ENCODE measurements at regions not wholly inside any gene's neighbourhood (a gene's known extent, or its start where the extent isn't known, plus 50 kb on each side); places are given as distances from the start of the nearest gene placed in this dataset.

- TF ChIP-seq EZH2 (IDR thresholded peaks at IDR 0.05; ENCODE audit: low read depth) = no peak
- no peak for TF ChIP-seq CTCF (conservative IDR thresholded peaks at IDR 0.05)
Measured at GRCh38 chr2:71826826-71827523, 320.7 kb downstream of the CYP26B1 start.

All from PC-9 (cell line).